Activated CD4-positive, alpha-beta T cell treated with anti-CD3 and anti-CD28 coated beads, Interleukin-2, amount 10 ng/mL, durations not matched to agents 24 days and 14 days (primary cell): ENCODE measurements at regions not wholly inside any gene's neighbourhood (a gene's known extent, or its start where the extent isn't known, plus 50 kb on each side); places are given as distances from the start of the nearest gene placed in this dataset.

ENCODE experiments used
- DNase-seq: peaks from one replicate; pipeline ENCODE4 v3.0.0; 2022
- H3K27ac Mint-ChIP-seq: one replicate; pipeline ENCODE4 v1.8.0; 2022; ENCODE audit warnings: mild to moderate bottlenecking, mixed read lengths
- H3K27me3 Mint-ChIP-seq: one replicate; pipeline ENCODE4 v1.8.0; 2022; ENCODE audit warnings: mixed read lengths
- H3K36me3 Mint-ChIP-seq: one replicate; pipeline ENCODE4 v1.8.0; 2022; ENCODE audit warnings: low read depth, mild to moderate bottlenecking, mixed read lengths
- H3K4me1 Mint-ChIP-seq: one replicate; pipeline ENCODE4 v1.8.0; 2021; ENCODE audit warnings: mixed read lengths
- H3K4me3 Mint-ChIP-seq: one replicate; pipeline ENCODE4 v1.8.0; 2022; ENCODE audit warnings: mild to moderate bottlenecking, moderate library complexity, mixed read lengths
- H3K9me3 Mint-ChIP-seq: one replicate; pipeline ENCODE4 v1.8.0; 2021; ENCODE audit warnings: mixed read lengths
- intact Hi-C: fragments of 100-400 bp; cut with micrococcal nuclease; formaldehyde crosslinking; loops from one replicate; pipeline ENCODE4 v1.15.1; 2023

DNA sequence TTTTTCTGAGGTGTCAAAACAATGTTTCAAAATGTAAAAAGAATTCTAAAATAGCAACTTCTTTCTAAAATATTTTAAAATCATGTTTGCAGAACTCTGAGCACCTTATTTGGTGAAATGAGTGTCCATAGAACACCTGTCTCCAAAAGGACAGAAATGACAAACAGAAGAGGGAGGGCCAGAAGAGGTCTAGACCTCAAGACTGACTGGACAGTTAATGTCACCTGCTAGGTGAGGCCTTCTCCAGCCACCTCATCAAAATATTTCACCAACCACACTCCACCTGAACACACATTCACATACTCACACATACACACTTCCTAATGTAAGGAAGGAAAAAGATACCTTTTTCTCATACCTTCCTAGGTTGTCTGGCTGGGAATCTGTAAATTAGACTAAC, 147.8 kb upstream of the PLEKHA5 start:
- Mint-ChIP-seq H3K36me3 (no peaks in the 10 kb centered on the region), H3K27me3 (no peaks in the 10 kb centered on the region), H3K4me3 (no peak overlapping the region), H3K4me1 (no peaks in the 10 kb centered on the region), H3K9me3 (peaks cover 3% of the 10 kb centered on the region), H3K27ac (no peak overlapping the region)
- intact Hi-C loops, result no loop called here
- no peak for DNase-seq

DNA sequence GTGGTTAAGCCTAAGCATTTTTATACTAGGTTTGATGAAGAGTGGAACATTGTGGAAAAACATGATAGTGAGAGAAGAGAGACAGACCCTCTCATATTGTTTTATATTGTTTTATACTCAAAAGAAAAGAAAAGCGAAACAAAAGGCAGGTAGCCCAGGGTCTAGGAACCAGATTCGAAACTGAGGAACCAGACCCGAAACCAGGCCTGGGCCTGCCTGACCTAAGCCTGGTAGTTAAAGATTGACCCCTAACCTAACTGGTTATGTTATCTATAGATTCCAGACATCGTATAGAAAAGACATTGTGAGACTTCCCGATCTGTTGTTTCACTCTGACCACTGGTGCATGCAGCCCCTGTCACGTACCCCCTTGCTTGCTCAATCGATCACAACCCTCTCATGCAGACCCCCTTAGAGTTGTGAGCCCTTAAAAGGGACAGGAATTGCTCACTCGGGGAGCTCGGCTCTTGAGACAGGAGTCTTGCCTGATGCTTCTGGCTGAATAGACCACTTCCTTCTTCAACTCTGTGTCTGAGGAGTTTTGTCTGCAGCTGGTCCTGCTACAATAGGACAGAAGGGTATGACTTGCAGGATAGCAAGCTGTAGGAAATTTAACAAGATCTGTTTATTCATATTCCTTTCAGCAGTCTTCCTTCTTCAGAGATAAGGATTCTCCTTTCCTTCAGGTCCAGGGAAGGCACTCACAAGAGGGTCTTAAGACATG, 147.1 kb upstream of the PLEKHA5 start:
- intact Hi-C loops, result no loop called here
- H3K4me3 Mint-ChIP-seq, result no peak overlapping the region
- no peaks in the 10 kb centered on the region for H3K27me3 Mint-ChIP-seq
- no peaks in the 10 kb centered on the region for H3K36me3 Mint-ChIP-seq
- peaks cover 3% of the 10 kb centered on the region for H3K9me3 Mint-ChIP-seq
- no peaks in the 10 kb centered on the region for H3K4me1 Mint-ChIP-seq
- H3K27ac Mint-ChIP-seq, result no peak overlapping the region
- DNase-seq, result no peak

DNA sequence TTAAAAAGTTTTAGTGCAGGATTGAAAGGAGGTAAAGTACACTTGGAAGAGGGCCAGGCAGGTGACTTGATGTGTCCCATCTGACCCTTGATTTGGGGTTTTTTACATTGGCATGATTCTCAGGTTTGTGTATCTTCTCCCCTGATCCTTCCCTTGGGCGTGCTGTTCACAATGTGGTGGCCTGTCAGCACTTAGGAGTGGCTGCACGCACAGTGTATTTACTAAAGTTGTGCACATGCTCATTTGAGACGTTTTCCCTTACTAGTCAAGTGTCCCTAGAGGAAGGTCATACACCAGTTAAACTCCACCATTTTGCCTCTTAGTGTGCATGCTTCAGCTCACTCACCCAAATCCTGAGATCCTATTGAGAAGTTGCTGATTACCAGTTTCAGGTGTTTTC, 145.7 kb upstream of the PLEKHA5 start:
- Mint-ChIP-seq H3K9me3 (peaks cover 3% of the 10 kb centered on the region), H3K4me3 (no peak overlapping the region), H3K4me1 (no peaks in the 10 kb centered on the region), H3K27me3 (no peaks in the 10 kb centered on the region), H3K27ac (no peak overlapping the region), H3K36me3 (no peaks in the 10 kb centered on the region)
- intact Hi-C loops, result no loop called here
- DNase-seq, result no peak

DNA sequence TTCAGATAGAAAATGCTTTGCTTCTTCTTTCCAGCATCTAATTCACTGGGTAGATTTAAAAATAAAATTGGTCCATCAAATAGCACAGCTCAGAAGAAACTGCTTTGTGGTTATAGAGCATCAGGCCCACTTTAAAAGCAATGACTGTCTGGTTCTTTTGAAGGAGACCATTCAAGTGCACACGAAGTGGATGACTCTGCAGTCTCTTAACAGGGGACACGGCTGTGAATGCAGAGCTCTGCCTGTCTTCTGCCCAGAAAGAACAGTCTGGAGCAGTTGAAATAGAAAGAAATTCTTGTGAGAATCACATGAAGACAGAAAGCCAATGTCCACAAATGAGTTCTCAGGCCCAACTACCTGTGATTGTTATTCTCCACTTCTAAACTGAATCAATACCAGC, 138.7 kb upstream of the PLEKHA5 start:
- Mint-ChIP-seq H3K36me3 (no peaks in the 10 kb centered on the region), H3K9me3 (no peaks in the 10 kb centered on the region), H3K27me3 (no peaks in the 10 kb centered on the region), H3K4me3 (no peak overlapping the region), H3K4me1 (no peaks in the 10 kb centered on the region), H3K27ac (no peak overlapping the region)
- intact Hi-C loops, result no loop called here
- DNase-seq, result no peak

DNA sequence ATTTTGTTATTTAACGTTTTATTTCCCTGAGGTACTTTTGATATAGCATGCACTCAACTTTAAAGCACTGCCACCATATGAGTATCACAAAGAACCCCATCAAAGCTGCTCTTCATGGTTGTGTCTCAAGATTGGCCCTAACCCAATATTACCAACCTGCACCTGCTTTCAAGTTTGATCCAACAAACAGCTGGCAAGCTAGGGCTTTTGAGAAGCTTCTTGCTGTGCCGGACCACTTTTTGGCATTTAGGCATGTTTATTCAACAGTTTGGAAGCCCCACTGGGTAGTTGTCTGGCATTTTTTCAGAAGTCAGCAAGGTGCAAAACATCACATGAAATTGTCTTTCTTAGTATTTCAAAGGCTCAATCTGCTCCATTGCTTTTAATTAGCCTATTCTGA, 137.2 kb upstream of the PLEKHA5 start:
- Mint-ChIP-seq H3K4me3 (no peak overlapping the region), H3K27ac (no peak overlapping the region), H3K9me3 (no peaks in the 10 kb centered on the region), H3K36me3 (no peaks in the 10 kb centered on the region), H3K4me1 (no peaks in the 10 kb centered on the region), H3K27me3 (no peaks in the 10 kb centered on the region)
- DNase-seq, result no peak
- intact Hi-C loops, result no loop called here

DNA sequence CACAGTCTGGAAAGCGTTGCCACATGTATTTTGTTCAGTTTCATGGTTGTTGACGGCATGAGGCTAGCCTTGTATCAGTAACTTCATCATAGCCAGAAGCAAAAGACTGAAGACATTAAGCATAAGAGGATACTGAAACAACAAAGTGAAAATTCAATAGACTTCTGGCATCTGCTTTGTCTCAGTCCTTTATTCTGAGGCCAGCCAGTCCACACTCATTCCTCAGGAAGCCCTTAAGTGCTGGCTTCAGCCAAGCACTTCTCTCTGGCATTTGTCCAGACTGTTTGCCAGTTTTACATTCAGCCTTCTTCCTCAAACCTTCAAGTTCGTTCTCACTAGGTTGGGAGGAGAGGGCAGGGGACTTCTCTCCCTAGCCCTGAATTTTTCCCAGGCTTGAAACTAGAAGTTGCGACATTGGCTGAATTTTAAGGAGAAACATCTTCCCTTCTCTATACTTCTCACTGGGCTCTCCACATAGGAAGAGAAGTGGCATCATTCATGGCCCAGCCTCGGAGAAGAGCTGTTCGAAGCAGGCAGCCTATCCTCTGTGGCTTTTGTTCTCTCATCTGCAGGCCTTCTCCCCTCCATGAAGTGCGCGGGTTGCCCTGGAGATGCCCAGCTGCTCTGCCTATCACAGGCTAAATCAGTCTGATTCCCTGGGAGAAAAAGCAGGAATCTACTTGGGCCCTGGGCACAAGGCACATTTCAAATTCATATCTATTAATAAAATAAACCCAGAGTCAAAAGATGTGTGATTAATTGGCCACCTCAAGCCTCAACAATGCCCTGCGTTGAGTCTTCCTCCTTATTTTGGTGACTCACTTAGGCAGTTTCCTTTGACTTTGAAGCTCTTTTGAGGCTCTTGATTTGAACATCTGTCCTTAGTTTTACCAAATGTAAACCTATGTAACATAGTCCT, 130.9 kb upstream of the PLEKHA5 start:
- no peak overlapping the region for H3K27ac Mint-ChIP-seq
- no peak overlapping the region for H3K4me3 Mint-ChIP-seq
- intact Hi-C loops, result no loop called here
- H3K36me3 Mint-ChIP-seq, result no peaks in the 10 kb centered on the region
- H3K27me3 Mint-ChIP-seq, result no peaks in the 10 kb centered on the region
- DNase-seq, result no peak
- H3K4me1 Mint-ChIP-seq, result no peaks in the 10 kb centered on the region
- H3K9me3 Mint-ChIP-seq, result no peaks in the 10 kb centered on the region

DNA sequence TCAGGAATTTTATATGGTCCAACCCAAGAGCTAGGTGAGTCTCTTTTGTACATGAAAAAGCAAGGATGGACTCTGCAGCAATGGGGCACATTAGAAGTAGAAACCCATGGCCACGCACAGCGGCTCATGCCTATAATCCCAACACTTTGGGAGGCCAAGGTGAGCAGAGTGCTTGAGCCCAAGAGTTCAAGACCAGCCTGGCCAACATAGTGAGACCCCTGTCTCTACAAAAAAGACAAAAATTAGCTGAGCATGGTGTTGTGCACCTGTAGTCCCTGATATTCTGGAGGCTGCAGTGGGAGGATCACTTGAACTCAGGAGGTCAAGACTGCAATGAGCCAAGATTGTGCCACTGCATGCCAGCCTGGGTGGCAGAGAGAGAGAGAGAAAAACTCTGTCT, 128.7 kb upstream of the PLEKHA5 start:
- no peak overlapping the region for H3K27ac Mint-ChIP-seq
- H3K9me3 Mint-ChIP-seq, result no peaks in the 10 kb centered on the region
- intact Hi-C loops, result no loop called here
- H3K36me3 Mint-ChIP-seq, result no peaks in the 10 kb centered on the region
- H3K27me3 Mint-ChIP-seq, result no peaks in the 10 kb centered on the region
- no peak for DNase-seq
- H3K4me3 Mint-ChIP-seq, result no peak overlapping the region
- no peaks in the 10 kb centered on the region for H3K4me1 Mint-ChIP-seq

DNA sequence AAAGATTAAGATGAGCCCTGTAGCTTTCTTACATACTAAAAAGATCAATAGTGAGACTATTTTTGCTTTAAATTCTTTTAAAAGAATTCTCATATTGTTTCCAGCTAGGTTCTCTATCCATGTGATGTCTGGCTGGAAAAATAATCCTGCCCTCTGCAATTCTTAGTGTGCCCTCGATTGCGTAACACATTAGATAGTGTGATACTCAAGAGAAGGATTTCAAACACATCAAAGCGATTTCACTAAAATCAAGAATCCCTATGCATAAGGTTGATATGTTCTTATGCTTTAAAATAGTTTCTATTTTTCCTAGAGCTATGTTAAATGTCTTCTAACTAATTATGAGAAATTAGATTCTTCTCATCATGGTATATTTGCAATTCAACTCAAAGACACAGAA, 127.3 kb upstream of the PLEKHA5 start:
- Mint-ChIP-seq H3K27ac (no peak overlapping the region), H3K27me3 (no peaks in the 10 kb centered on the region), H3K36me3 (no peaks in the 10 kb centered on the region), H3K4me3 (no peak overlapping the region), H3K9me3 (no peaks in the 10 kb centered on the region), H3K4me1 (no peaks in the 10 kb centered on the region)
- intact Hi-C loops, result no loop called here
- DNase-seq, result no peak

DNA sequence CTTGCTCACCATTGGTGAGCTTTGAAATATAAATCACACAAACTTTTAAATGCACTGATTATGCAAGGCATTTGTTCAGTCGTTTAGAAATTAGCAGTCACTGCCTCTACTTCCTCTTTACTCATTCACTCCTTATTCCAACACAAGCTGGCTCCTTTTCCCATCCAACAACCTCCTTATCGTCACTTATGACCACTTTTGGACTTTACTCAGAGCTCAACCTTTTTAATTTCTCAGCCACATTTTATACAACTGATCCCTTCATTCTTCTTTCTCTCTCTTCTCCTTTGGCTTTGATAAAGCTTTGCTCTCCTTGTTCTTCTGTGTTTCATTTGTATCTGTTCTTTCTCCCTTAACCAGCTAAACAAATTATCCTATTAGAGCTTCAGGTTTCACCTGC, 126.4 kb upstream of the PLEKHA5 start:
- no peak overlapping the region for H3K4me3 Mint-ChIP-seq
- H3K4me1 Mint-ChIP-seq, result no peaks in the 10 kb centered on the region
- DNase-seq, result no peak
- no peaks in the 10 kb centered on the region for H3K27me3 Mint-ChIP-seq
- intact Hi-C loops, result no loop called here
- no peak overlapping the region for H3K27ac Mint-ChIP-seq
- H3K36me3 Mint-ChIP-seq, result no peaks in the 10 kb centered on the region
- H3K9me3 Mint-ChIP-seq, result no peaks in the 10 kb centered on the region

DNA sequence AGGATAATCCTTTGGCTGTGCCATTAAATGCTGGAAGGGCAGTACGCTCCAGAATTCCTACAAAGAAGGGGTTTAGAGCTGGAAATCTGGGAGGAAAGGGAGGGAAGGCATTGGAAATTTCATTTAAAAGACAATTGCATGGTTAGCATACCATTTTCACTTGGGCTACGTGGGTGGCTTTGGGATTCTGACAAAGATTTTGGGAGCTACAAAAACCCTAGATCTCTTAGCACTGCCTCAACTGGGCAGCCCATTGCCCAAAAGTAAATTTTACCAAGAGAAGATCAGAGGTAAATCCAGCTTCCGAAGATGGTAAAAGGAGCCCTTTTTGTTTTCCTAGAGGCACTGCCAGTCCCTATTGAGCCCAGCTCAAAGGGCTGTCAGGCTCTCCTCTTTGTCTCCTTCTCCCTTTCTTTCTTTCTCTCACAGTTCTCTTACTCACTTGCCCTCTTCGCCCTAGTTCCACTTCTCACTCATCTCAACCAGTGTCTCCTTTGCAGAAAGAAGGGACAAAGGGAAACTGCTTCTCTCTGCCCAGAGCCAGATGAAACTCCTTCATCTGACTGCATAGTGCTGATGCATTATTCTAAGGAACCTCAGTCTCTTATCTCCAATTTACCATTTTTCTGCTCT, 125.4 kb upstream of the PLEKHA5 start:
- intact Hi-C loops, result no loop called here
- Mint-ChIP-seq H3K27me3 (no peaks in the 10 kb centered on the region), H3K9me3 (no peaks in the 10 kb centered on the region), H3K4me1 (no peaks in the 10 kb centered on the region), H3K4me3 (no peak overlapping the region), H3K27ac (no peak overlapping the region), H3K36me3 (no peaks in the 10 kb centered on the region)
- DNase-seq, result no peak

DNA sequence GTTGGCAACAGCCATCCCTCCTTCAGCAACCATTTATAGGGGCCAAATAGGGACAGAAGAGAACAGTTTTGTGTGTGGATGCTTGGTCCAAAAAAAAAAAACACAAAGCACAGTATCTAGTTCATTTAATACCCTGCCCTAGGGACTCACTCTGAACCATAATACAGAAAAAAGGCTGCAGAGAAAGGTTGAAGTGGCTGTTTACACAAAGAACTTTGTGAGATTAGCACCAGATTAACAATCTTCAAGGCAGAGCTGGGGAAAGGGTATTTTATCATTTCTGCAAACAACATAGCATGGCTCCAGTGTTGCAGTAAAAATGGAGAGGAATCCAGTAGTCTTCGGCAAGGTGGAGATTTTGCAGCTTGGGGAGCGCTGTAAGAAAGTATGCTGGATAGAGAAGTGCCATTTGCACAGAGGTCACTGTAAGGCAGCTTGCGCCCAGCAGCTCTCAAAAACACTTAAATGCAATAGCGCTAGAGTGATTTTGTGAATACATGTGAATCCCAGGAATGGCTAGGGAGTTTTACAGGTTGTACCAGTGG, 124.2 kb upstream of the PLEKHA5 start:
- H3K27me3 Mint-ChIP-seq, result no peaks in the 10 kb centered on the region
- H3K36me3 Mint-ChIP-seq, result no peaks in the 10 kb centered on the region
- no peaks in the 10 kb centered on the region for H3K9me3 Mint-ChIP-seq
- no peaks in the 10 kb centered on the region for H3K4me1 Mint-ChIP-seq
- intact Hi-C loops, result no loop called here
- no peak overlapping the region for H3K4me3 Mint-ChIP-seq
- H3K27ac Mint-ChIP-seq, result no peak overlapping the region
- DNase-seq, result no peak

DNA sequence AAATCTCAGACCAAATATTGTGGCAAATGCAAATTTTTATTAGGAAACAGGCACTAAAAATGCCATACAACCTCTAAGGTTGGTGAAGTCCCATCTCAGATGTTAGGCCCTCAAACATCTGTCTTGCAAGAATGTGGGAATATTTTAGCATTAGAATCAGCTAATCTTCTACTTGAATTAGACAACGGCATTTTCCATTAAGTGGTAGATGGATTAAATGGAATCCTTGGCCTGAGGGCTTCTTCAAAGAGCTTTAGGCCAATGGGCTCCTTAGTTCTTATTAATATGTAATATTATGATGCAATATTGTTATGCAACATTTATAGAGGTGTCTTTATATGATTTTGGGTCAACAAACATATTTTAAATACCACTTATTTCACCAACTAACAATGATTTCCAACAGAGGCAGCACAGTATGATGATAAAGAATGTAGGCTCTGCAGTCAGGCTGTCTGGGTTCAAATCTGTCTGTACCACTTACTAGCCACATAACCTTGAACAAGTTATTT, 122.9 kb upstream of the PLEKHA5 start:
- Mint-ChIP-seq H3K4me3 (no peak overlapping the region), H3K4me1 (no peaks in the 10 kb centered on the region)
- intact Hi-C loops, result no loop called here

DNA sequence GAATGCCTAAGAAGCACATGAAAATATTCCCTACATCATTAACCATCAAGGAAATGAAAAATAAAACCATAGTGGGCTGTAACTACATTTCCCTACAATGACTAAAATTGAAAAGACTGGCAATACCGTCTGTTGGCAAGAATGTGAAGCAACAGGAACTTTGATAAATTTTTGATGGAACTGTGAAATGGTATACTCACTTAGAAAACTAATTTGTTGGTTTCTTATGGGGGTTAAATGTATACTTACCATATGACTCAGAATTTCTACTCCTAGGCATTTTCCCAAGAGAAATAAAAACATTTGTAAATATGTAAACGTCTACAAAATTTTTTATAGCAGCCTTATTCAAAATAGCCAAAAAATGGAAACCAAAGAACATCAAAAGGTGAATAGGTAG, 121.4 kb upstream of the PLEKHA5 start:
- Mint-ChIP-seq H3K36me3 (no peaks in the 10 kb centered on the region), H3K27ac (no peak overlapping the region), H3K27me3 (no peaks in the 10 kb centered on the region), H3K4me1 (no peaks in the 10 kb centered on the region), H3K4me3 (no peak overlapping the region), H3K9me3 (no peaks in the 10 kb centered on the region)
- DNase-seq, result no peak
- intact Hi-C loops, result no loop called here

More for the DNA sequence above, 122.9 kb upstream of the PLEKHA5 start:
- no peak overlapping the region for H3K27ac Mint-ChIP-seq
- no peaks in the 10 kb centered on the region for H3K27me3 Mint-ChIP-seq
- H3K9me3 Mint-ChIP-seq, result no peaks in the 10 kb centered on the region
- H3K36me3 Mint-ChIP-seq, result no peaks in the 10 kb centered on the region
- no peak for DNase-seq

DNA sequence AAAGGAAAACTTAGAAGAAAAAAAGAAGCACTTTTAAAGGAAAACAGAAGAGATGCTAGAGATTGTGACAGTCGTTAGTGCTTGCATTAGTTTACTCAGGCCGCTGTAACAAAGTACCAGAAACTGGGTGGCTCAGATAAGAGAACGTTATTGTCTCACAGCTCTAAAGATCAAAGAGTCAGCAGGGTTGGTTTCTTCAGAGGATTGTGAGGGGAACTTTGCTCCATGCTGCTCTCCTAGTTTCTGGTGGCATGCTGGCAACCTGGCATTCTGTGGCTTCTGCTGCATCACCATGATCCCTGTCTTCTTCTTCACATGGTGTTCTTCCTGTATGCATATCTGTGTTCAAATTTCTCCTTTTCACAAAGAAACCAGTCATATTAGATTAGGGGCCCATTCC, 119.4 kb upstream of the PLEKHA5 start:
- intact Hi-C loops, result no loop called here
- no peak overlapping the region for H3K27ac Mint-ChIP-seq
- no peaks in the 10 kb centered on the region for H3K4me1 Mint-ChIP-seq
- no peak overlapping the region for H3K4me3 Mint-ChIP-seq
- no peaks in the 10 kb centered on the region for H3K36me3 Mint-ChIP-seq
- no peak for DNase-seq
- H3K9me3 Mint-ChIP-seq, result no peaks in the 10 kb centered on the region
- H3K27me3 Mint-ChIP-seq, result no peaks in the 10 kb centered on the region
